Gastroesophageal sphincter (tissue), 3 donors: ENCODE measurements at regions not wholly inside any gene's neighbourhood (a gene's known extent, or its start where the extent isn't known, plus 50 kb on each side); places are given as distances from the start of the nearest gene placed in this dataset.

Source experiments
- POLR2AphosphoS5 ChIP-seq: sonication (generic); formaldehyde crosslinking; IDR thresholded peaks from one replicate; pipeline ENCODE4 v1.6.1; 2017; ENCODE audit warnings: antibody characterized with exemption
- TF ChIP-seq, protein P1 (sequence below), 4 experiments: fragments of 200-600 bp in 2 of 4; fragments of 450-650 bp in 2 of 4; sonication (generic) in 1 of 4; IDR thresholded peaks; one replicate each; pipeline ENCODE4 v1.5.1; 2017 to 2019; ENCODE audit warnings: antibody characterized with exemption in 4 of 4, mild to moderate bottlenecking in 2 of 4, moderate library complexity in 2 of 4

DNA sequence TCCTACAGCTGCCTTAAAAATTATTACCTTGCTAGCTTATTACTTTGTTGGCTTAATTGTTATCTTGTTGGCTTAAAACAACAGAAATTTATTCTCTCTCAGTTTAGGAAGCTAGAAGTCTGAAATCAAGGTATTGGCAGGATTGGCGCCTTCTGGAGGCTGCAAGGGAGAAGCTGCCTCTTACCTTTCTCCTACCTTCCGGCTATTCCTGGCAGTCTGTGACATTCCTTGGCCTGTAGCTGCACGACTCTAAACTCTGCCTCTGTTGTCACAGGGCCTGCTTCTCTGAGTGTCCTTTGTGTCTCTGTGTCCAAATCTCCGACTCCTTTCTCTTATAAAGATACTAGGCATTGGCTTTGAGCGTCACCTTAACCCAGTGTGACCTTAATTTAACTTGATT lies 579.9 kb upstream of the B3GALT2 start:
- TF ChIP-seq POLR2AphosphoS5, result no peak
- TF ChIP-seq, protein P1, sequence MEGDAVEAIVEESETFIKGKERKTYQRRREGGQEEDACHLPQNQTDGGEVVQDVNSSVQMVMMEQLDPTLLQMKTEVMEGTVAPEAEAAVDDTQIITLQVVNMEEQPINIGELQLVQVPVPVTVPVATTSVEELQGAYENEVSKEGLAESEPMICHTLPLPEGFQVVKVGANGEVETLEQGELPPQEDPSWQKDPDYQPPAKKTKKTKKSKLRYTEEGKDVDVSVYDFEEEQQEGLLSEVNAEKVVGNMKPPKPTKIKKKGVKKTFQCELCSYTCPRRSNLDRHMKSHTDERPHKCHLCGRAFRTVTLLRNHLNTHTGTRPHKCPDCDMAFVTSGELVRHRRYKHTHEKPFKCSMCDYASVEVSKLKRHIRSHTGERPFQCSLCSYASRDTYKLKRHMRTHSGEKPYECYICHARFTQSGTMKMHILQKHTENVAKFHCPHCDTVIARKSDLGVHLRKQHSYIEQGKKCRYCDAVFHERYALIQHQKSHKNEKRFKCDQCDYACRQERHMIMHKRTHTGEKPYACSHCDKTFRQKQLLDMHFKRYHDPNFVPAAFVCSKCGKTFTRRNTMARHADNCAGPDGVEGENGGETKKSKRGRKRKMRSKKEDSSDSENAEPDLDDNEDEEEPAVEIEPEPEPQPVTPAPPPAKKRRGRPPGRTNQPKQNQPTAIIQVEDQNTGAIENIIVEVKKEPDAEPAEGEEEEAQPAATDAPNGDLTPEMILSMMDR (IDR thresholded peaks at IDR 0.05), result no peak
